ENCODE measurements at regions not wholly inside any gene's neighbourhood (a gene's known extent, or its start where the extent isn't known, plus 50 kb on each side); places are given as distances from the start of the nearest gene placed in this dataset.

GRCh38 chr9:69965416-69966145, 78.1 kb upstream of the MAMDC2 start:
- H3K4me1 Mint-ChIP-seq: no peaks in the 10 kb centered on the region
- no peak overlapping the region for H3K4me3 ChIP-seq (ENCODE audit: low read length)
- H3K4me1 ChIP-seq (ENCODE audit: control insufficient read depth, insufficient read depth, low read length): no peaks in the 10 kb centered on the region
- no peaks in the 10 kb centered on the region for H3K36me3 Mint-ChIP-seq
- ATAC-seq (no peak), DNase-seq (no peak)
- peaks cover 2 to 30% of the 10 kb centered on the region in 2 donors for H3K27me3 Mint-ChIP-seq (ENCODE audit: low read depth in 2 of 2)
- H3K27ac ChIP-seq (ENCODE audit: low read length): no peak overlapping the region
- 90% methylated on average over 5 of the region's 6 CpGs for WGBS (ENCODE audit: insufficient coverage)
- H3K9me3 ChIP-seq (ENCODE audit: control insufficient read depth, insufficient read depth, low read length): no peaks in the 10 kb centered on the region
- H3K36me3 ChIP-seq (ENCODE audit: control insufficient read depth, insufficient read depth, low read length): no peaks in the 10 kb centered on the region
- H3K27me3 ChIP-seq (ENCODE audit: control insufficient read depth, insufficient read depth, low read length): no peaks in the 10 kb centered on the region
- H3K4me3 Mint-ChIP-seq: no peak overlapping the region
- intact Hi-C loops (cut with micrococcal nuclease): no loop called here
- H3K27ac Mint-ChIP-seq: no peak overlapping the region
- no peaks in the 10 kb centered on the region for H3K9me3 Mint-ChIP-seq
- no peak for TF ChIP-seq CTCF (IDR thresholded peaks at IDR 0.05)

DNA sequence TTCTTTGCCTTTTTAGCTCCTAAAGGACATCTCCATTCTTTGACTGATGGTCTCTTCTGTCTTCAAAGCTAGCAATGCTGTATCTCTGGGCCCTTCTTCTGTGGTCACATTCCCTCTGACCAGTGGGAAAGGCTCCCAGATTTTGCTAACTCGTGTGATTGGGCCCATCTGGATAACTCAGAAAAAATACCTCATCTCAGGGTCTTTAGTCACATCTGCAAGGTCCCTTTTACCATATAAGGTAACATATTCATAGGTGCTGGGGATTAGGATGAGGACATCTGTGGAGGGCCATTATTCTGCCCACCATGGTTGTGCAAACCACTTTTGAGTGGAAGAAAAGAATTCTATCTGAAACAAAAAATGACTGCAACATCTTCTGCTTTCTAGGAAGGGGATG, 76.3 kb upstream of the MAMDC2 start:
- Histone ChIP-seq H3K4me3 (ENCODE audit: low read length) (no peak overlapping the region), H3K9me3 (ENCODE audit: control insufficient read depth, insufficient read depth, low read length) (no peaks in the 10 kb centered on the region), H3K27ac (ENCODE audit: low read length) (no peak overlapping the region), H3K4me1 (ENCODE audit: control insufficient read depth, insufficient read depth, low read length) (no peaks in the 10 kb centered on the region), H3K36me3 (ENCODE audit: control insufficient read depth, insufficient read depth, low read length) (no peaks in the 10 kb centered on the region), H3K27me3 (ENCODE audit: control insufficient read depth, insufficient read depth, low read length) (no peaks in the 10 kb centered on the region)
- WGBS (ENCODE audit: insufficient coverage): 57% methylated on average over 1 of the region's 1 CpG
- ATAC-seq (no peak), DNase-seq (no peak)
- intact Hi-C loops (cut with micrococcal nuclease): no loop called here
- Mint-ChIP-seq H3K9me3 (no peaks in the 10 kb centered on the region), H3K27me3 (ENCODE audit: low read depth in 2 of 2) (peaks cover 5 to 17% of the 10 kb centered on the region in 2 donors), H3K4me3 (no peak overlapping the region), H3K4me1 (no peaks in the 10 kb centered on the region), H3K36me3 (no peaks in the 10 kb centered on the region), H3K27ac (no peak overlapping the region)
- TF ChIP-seq CTCF (IDR thresholded peaks at IDR 0.05): no peak

- no peaks in the 10 kb centered on the region for H3K27me3 ChIP-seq (ENCODE audit: control insufficient read depth, insufficient read depth, low read length)
- DNase-seq (no peak), ATAC-seq (no peak)
- no peaks in the 10 kb centered on the region for H3K9me3 Mint-ChIP-seq
- no peaks in the 10 kb centered on the region for H3K4me1 ChIP-seq (ENCODE audit: control insufficient read depth, insufficient read depth, low read length)
- no peak overlapping the region for H3K4me3 ChIP-seq (ENCODE audit: low read length)
- no peak overlapping the region for H3K4me3 Mint-ChIP-seq
- no peak overlapping the region for H3K27ac ChIP-seq (ENCODE audit: low read length)
- H3K4me1 Mint-ChIP-seq: no peaks in the 10 kb centered on the region
- no peak overlapping the region for H3K27ac Mint-ChIP-seq
- TF ChIP-seq CTCF (IDR thresholded peaks at IDR 0.05): no peak
- H3K36me3 Mint-ChIP-seq: no peaks in the 10 kb centered on the region
- 85% methylated on average over 1 of the region's 1 CpG for WGBS (ENCODE audit: insufficient coverage)
- peaks cover 6 to 8% of the 10 kb centered on the region in 2 donors for H3K27me3 Mint-ChIP-seq (ENCODE audit: low read depth in 2 of 2)
- H3K9me3 ChIP-seq (ENCODE audit: control insufficient read depth, insufficient read depth, low read length): no peaks in the 10 kb centered on the region
- intact Hi-C loops (cut with micrococcal nuclease): no loop called here
- H3K36me3 ChIP-seq (ENCODE audit: control insufficient read depth, insufficient read depth, low read length): no peaks in the 10 kb centered on the region
Observed at GRCh38 chr9:69970001-69970533, 73.6 kb upstream of the MAMDC2 start.
